ENCODE measurements at regions not wholly inside any gene's neighbourhood (a gene's known extent, or its start where the extent isn't known, plus 50 kb on each side); places are given as distances from the start of the nearest gene placed in this dataset.

DNA sequence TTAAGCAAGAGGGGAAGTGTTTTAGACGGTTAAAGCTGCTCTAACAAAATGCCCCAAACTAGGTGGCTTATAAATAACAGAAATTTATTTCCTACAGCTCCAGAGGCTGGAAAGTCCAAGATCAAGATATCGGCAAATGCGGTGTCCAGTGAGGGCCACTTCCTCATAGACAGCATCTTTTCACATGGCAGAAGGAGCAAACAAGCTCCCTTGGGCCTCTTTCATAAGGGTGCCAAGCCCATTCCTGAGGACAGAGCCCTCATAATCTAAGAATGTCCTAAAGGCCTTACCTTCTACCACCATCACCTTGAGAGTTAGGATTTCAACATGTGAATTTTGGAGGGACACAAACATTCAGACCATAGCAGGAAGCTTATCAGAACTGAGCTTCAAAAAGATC lies 57.3 kb upstream of the PPP1CB start:
- peaks cover 18 to 28% of the 10 kb centered on the region in 2 experiments for H3K4me1 Mint-ChIP-seq
- no peak for DNase-seq
- TF ChIP-seq CTCF (conservative IDR thresholded peaks at IDR 0.05): no peak

More for the DNA sequence above, 57.3 kb upstream of the PPP1CB start:
- H2BK15ac ChIP-seq (ENCODE audit: low read depth, low read length): no peak overlapping the region
- H3K27ac ChIP-seq (ENCODE audit: insufficient read length, low read depth, low read length): no peak overlapping the region
- no peak overlapping the region for H2BK5ac ChIP-seq (ENCODE audit: insufficient read length, low read length)
- H2BK12ac ChIP-seq (ENCODE audit: insufficient read length, low read depth, low read length): no peak overlapping the region
- no peak overlapping the region for H3K18ac ChIP-seq (ENCODE audit: insufficient read length, low read depth, low read length)
- H3K79me1 ChIP-seq (ENCODE audit: insufficient read depth, low read depth, low read length, poor library complexity, severe bottlenecking): no peaks in the 10 kb centered on the region
- no peaks in the 10 kb centered on the region for H3K27me3 Mint-ChIP-seq (ENCODE audit: low read depth)
- no peak overlapping the region for H3K4ac ChIP-seq (ENCODE audit: low read depth, low read length)
- no peaks in the 10 kb centered on the region for H3K9me3 ChIP-seq (ENCODE audit: control insufficient read depth, low read depth, low read length)
- H3K4me3 Mint-ChIP-seq: no peak overlapping the region
- H4K5ac ChIP-seq (ENCODE audit: insufficient read length, low read depth, low read length): no peak overlapping the region
- WGBS (ENCODE audit: extremely low coverage, insufficient read length, low lambda C conversion rate): no CpG with 5 or more reads among the region's 3 CpGs
- H3K9ac ChIP-seq (ENCODE audit: extremely low read depth, insufficient read length, low read length): no peak overlapping the region
- H2AK5ac ChIP-seq (ENCODE audit: insufficient read length, low read length): no peak overlapping the region
- H3T11ph ChIP-seq (ENCODE audit: low read length): no peak overlapping the region
- no peaks in the 10 kb centered on the region for H3K79me2 ChIP-seq (ENCODE audit: insufficient read depth, low read length)
- no peak overlapping the region for H4K8ac ChIP-seq (replicated peaks; ENCODE audit: insufficient read length, low read depth, low read length)
- no peaks in the 10 kb centered on the region for H3K9me3 Mint-ChIP-seq
- no peaks in the 10 kb centered on the region for H3K27me3 ChIP-seq (ENCODE audit: insufficient read depth, low read length)
- H3K27ac Mint-ChIP-seq: no peak overlapping the region
- no peaks in the 10 kb centered on the region for H4K20me1 ChIP-seq (ENCODE audit: control insufficient read depth, insufficient read depth, insufficient read length)
- H2BK20ac ChIP-seq (ENCODE audit: low read depth, low read length, poor library complexity, severe bottlenecking): no peak overlapping the region
- no peaks in the 10 kb centered on the region for H3K36me3 Mint-ChIP-seq (ENCODE audit: insufficient read depth in 1 of 3, low read depth in 3 of 3)
- H3K56ac ChIP-seq (ENCODE audit: insufficient read length, low read depth, low read length): no peak overlapping the region
- H3K23me2 ChIP-seq (ENCODE audit: insufficient read length, low read depth, low read length, poor library complexity, severe bottlenecking): no peaks in the 10 kb centered on the region
- no peak overlapping the region for H3K14ac ChIP-seq (ENCODE audit: insufficient read depth, low read length)
- H3K4me2 ChIP-seq (ENCODE audit: insufficient read depth, insufficient read length, low read length): no peak overlapping the region
- H2AFZ ChIP-seq (ENCODE audit: low read length): no peak overlapping the region
- no peak overlapping the region for H2BK120ac ChIP-seq (ENCODE audit: low read depth, low read length, poor library complexity, severe bottlenecking)
- no peaks in the 10 kb centered on the region for H3K4me1 ChIP-seq (ENCODE audit: insufficient read depth, low read length)
- no peak overlapping the region for H4K91ac ChIP-seq (ENCODE audit: insufficient read length, low read depth, low read length)
- no peak overlapping the region for H3K23ac ChIP-seq (ENCODE audit: insufficient read length, low read depth, low read length)

All from H9 (cell line).